PFSK-1 (cell line): ENCODE measurements at regions not wholly inside any gene's neighbourhood (a gene's known extent, or its start where the extent isn't known, plus 50 kb on each side); places are given as distances from the start of the nearest gene placed in this dataset.

ENCODE experiments used
- FOXP2 ChIP-seq: optimal IDR thresholded peaks from 2 replicates; pipeline ENCODE3; 2011; ENCODE audit warnings: borderline replicate concordance, control low read depth, inconsistent platforms; ENCODE audit not compliant: insufficient read depth; ENCODE audit errors: extremely low read length, extremely low read depth
- POLR2AphosphoS5 ChIP-seq: IDR thresholded peaks from 2 replicates; pipeline ENCODE4 v1.6.1; 2012; ENCODE audit warnings: low read depth, mild to moderate bottlenecking, control low read depth, low read length, moderate library complexity
- REST ChIP-seq, 2 experiments: IDR thresholded peaks; 2 replicates each; pipeline versions ENCODE4 v1.6.1 to v1.8.0; 2011 to 2012; ENCODE audit warnings: low read depth in 2 of 2, low read length in 2 of 2, control low read depth in 1 of 2, inconsistent platforms in 1 of 2, mild to moderate bottlenecking in 1 of 2, moderate library complexity in 1 of 2; ENCODE audit not compliant: insufficient read depth in 1 of 2
- SIN3A ChIP-seq: IDR thresholded peaks from 2 replicates; pipeline ENCODE4 v1.6.1; 2012; ENCODE audit warnings: mild to moderate bottlenecking, low read length, moderate library complexity, borderline replicate concordance; ENCODE audit not compliant: insufficient read depth
- TAF1 ChIP-seq: IDR thresholded peaks from 2 replicates; pipeline ENCODE4 v1.6.1; 2012; ENCODE audit warnings: low read length, control low read depth, borderline replicate concordance; ENCODE audit not compliant: insufficient read depth

- TF ChIP-seq POLR2AphosphoS5 (no peak), REST (IDR thresholded peaks at IDR 0.05; ENCODE audit: insufficient read depth in 1 of 2, low read depth in 2 of 2, low read length in 2 of 2) (no peak), SIN3A (no peak), TAF1 (no peak), FOXP2 (no peak)
Observed at GRCh38 chr6:132122871-132123270, 171.7 kb upstream of the CCN2 start.
